OCI-LY1 (cell line): ENCODE measurements at regions not wholly inside any gene's neighbourhood (a gene's known extent, or its start where the extent isn't known, plus 50 kb on each side); places are given as distances from the start of the nearest gene placed in this dataset.

Experiments used
- CTCF ChIP-seq: fragments of 200-600 bp; sonication (generic), shearing (Covaris generic); IDR thresholded peaks from 2 replicates; pipeline ENCODE4 v1.5.1; 2017; ENCODE audit warnings: mild to moderate bottlenecking, antibody characterized with exemption, low read length, moderate library complexity, mixed read lengths
- EZH2 ChIP-seq: fragments of 200-600 bp; sonication (generic), shearing (Covaris generic); IDR thresholded peaks from 2 replicates; pipeline ENCODE4 v1.8.0; 2017; ENCODE audit warnings: borderline replicate concordance, mixed run types, mild to moderate bottlenecking, antibody characterized with exemption, low read length, moderate library complexity, mixed read lengths

GRCh38 chr17:55612691-55613141, 101.5 kb upstream of the SMIM36 start:
- TF ChIP-seq CTCF (no peak), EZH2 (no peak)
